H1 (cell line): ENCODE measurements at regions not wholly inside any gene's neighbourhood (a gene's known extent, or its start where the extent isn't known, plus 50 kb on each side); places are given as distances from the start of the nearest gene placed in this dataset.

Experiments
- EZH2 ChIP-seq: fragments of 200-600 bp; sonication (generic); IDR thresholded peaks from 2 replicates; pipeline ENCODE4 v1.7.1; 2012; ENCODE audit warnings: low read depth, mild to moderate bottlenecking, moderate library complexity, low read length, inconsistent platforms; ENCODE audit not compliant: severe bottlenecking
- GABPA ChIP-seq: IDR thresholded peaks from 2 replicates; pipeline ENCODE4 v1.6.1; 2011; ENCODE audit warnings: mild to moderate bottlenecking, low read length, moderate library complexity, borderline replicate concordance; ENCODE audit not compliant: insufficient read depth
- GTF2F1 ChIP-seq: IDR thresholded peaks from 2 replicates; pipeline ENCODE4 v1.6.1; 2012; ENCODE audit warnings: low read depth, low read length, improper control_type of control experiment, borderline replicate concordance
- POLR2A ChIP-seq, 2 experiments: IDR thresholded peaks; 1 replicate in 1 of 2; 2 replicates in 1 of 2; pipeline ENCODE4 v1.6.1; 2011; ENCODE audit warnings: low read depth in 2 of 2, low read length in 2 of 2, mild to moderate bottlenecking in 2 of 2; ENCODE audit errors: control extremely low read depth in 1 of 2
- POLR2AphosphoS5 ChIP-seq: IDR thresholded peaks from 2 replicates; pipeline ENCODE4 v1.6.1; 2011; ENCODE audit warnings: low read depth, low read length
- RFX5 ChIP-seq: IDR thresholded peaks from 2 replicates; pipeline ENCODE4 v1.6.1; 2011; ENCODE audit warnings: low read depth, low read length, improper control_type of control experiment, borderline replicate concordance
- RNF2 ChIP-seq: fragments of 200-900, 300-1000 bp; sonication (generic); IDR thresholded peaks from 2 replicates; pipeline ENCODE4 v1.7.1; 2016; ENCODE audit warnings: borderline replicate concordance, low read depth, mild to moderate bottlenecking, antibody characterized with exemption, low read length; ENCODE audit not compliant: poor library complexity, severe bottlenecking; ENCODE audit errors: missing control alignments
- SAP30 ChIP-seq: fragments of 300-600 bp; sonication (generic); IDR thresholded peaks from 2 replicates; pipeline ENCODE4 v1.7.1; 2012; ENCODE audit warnings: low read length, moderate library complexity, mild to moderate bottlenecking, inconsistent platforms; ENCODE audit not compliant: insufficient read depth, insufficient replicate concordance
- ZNF274 ChIP-seq: IDR thresholded peaks from 2 replicates; pipeline ENCODE4 v1.7.0; 2012; ENCODE audit warnings: low read length, borderline replicate concordance; ENCODE audit errors: extremely low read depth
- TF ChIP-seq, protein P1 (sequence below): IDR thresholded peaks from 2 replicates; pipeline ENCODE4 v1.6.1; 2012; ENCODE audit warnings: low read length, inconsistent platforms
- TF ChIP-seq, protein P2 (sequence below): IDR thresholded peaks from 2 replicates; pipeline ENCODE4 v1.6.1; 2011; ENCODE audit warnings: low read length, improper control_type of control experiment
- TF ChIP-seq, protein P3 (sequence below), 3 experiments: IDR thresholded peaks; 1 replicate in 2 of 3; 2 replicates in 1 of 3; pipeline versions ENCODE4 v1.5.1 to v1.6.1; 2011; ENCODE audit warnings: low read length in 3 of 3, mild to moderate bottlenecking in 3 of 3, inconsistent platforms in 2 of 3, low read depth in 1 of 3, moderate library complexity in 1 of 3; ENCODE audit not compliant: insufficient read depth in 1 of 3; ENCODE audit errors: control extremely low read depth in 1 of 3
- TF ChIP-seq, protein P4 (sequence below): IDR thresholded peaks from 2 replicates; pipeline ENCODE4 v1.6.1; 2012; ENCODE audit warnings: inconsistent platforms

DNA sequence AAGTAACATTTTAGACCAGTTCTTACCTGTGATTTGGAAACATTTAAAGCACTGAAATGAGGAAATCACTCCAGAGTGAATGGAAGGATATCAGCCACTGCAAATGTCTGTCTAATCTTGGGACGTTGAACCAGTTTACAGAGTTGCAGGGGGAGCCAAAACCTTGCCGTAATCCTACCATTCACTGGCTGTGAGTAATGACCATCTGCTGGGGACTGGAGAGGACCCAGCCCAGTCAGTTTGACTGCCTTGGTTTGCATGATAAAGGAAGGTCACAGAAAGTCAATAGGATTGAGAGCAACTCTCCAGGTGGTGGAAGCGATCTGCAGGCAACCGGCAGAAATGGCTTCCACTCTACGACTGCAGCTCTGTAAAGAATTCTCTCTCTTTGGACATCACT lies 167.2 kb downstream of the AKR1D1 start:
- TF ChIP-seq EZH2 (no peak), POLR2A (IDR thresholded peaks at IDR 0.05; ENCODE audit: control extremely low read depth in 1 of 2, low read depth in 2 of 2, low read length in 2 of 2) (peak in 1 of 2 experiments; percentile 77; a peak in 2 of 3 replicates), RNF2 (no peak), RFX5 (no peak), GABPA (no peak), POLR2AphosphoS5 (peak; percentile 78), GTF2F1 (no peak), SAP30 (no peak), ZNF274 (no peak)
- TF ChIP-seq, protein P1, sequence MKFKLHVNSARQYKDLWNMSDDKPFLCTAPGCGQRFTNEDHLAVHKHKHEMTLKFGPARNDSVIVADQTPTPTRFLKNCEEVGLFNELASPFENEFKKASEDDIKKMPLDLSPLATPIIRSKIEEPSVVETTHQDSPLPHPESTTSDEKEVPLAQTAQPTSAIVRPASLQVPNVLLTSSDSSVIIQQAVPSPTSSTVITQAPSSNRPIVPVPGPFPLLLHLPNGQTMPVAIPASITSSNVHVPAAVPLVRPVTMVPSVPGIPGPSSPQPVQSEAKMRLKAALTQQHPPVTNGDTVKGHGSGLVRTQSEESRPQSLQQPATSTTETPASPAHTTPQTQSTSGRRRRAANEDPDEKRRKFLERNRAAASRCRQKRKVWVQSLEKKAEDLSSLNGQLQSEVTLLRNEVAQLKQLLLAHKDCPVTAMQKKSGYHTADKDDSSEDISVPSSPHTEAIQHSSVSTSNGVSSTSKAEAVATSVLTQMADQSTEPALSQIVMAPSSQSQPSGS: peak; percentile 93
- TF ChIP-seq, protein P2, sequence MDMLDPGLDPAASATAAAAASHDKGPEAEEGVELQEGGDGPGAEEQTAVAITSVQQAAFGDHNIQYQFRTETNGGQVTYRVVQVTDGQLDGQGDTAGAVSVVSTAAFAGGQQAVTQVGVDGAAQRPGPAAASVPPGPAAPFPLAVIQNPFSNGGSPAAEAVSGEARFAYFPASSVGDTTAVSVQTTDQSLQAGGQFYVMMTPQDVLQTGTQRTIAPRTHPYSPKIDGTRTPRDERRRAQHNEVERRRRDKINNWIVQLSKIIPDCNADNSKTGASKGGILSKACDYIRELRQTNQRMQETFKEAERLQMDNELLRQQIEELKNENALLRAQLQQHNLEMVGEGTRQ: no peak
- TF ChIP-seq, protein P3, sequence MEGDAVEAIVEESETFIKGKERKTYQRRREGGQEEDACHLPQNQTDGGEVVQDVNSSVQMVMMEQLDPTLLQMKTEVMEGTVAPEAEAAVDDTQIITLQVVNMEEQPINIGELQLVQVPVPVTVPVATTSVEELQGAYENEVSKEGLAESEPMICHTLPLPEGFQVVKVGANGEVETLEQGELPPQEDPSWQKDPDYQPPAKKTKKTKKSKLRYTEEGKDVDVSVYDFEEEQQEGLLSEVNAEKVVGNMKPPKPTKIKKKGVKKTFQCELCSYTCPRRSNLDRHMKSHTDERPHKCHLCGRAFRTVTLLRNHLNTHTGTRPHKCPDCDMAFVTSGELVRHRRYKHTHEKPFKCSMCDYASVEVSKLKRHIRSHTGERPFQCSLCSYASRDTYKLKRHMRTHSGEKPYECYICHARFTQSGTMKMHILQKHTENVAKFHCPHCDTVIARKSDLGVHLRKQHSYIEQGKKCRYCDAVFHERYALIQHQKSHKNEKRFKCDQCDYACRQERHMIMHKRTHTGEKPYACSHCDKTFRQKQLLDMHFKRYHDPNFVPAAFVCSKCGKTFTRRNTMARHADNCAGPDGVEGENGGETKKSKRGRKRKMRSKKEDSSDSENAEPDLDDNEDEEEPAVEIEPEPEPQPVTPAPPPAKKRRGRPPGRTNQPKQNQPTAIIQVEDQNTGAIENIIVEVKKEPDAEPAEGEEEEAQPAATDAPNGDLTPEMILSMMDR (IDR thresholded peaks at IDR 0.05; ENCODE audit: control extremely low read depth in 1 of 3, insufficient read depth in 1 of 3, low read depth in 1 of 3, low read length in 3 of 3): peak in 1 of 3 experiments; percentile 22; a peak in 1 of 4 replicates
- TF ChIP-seq, protein P4, sequence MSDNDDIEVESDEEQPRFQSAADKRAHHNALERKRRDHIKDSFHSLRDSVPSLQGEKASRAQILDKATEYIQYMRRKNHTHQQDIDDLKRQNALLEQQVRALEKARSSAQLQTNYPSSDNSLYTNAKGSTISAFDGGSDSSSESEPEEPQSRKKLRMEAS: peak; percentile 57; the same call in 1 of the 2 replicates
